ENCODE measurements at regions not wholly inside any gene's neighbourhood (a gene's known extent, or its start where the extent isn't known, plus 50 kb on each side); places are given as distances from the start of the nearest gene placed in this dataset.
A peak's percentile ranks its signal among the peaks of the same experiment; 100 is the strongest.
"Not testable (repeated sequence)": the region's sequence is repeated elsewhere in the genome, so short reads cannot be mapped to it uniquely, and the experiment has no call there.

GRCh38 chr13:101003566-101003965 is 329.0 kb upstream of the TMTC4 start:
- DNase-seq: no peak

GRCh38 chr13:100989392-100989791 is 314.8 kb upstream of the TMTC4 start:
- DNase-seq: no peak

GRCh38 chr13:100988921-100989320 is 314.3 kb upstream of the TMTC4 start:
- no peak for DNase-seq

GRCh38 chr13:100987948-100988347 is 313.4 kb upstream of the TMTC4 start:
- no peak for DNase-seq

GRCh38 chr13:100986571-100986970 is 312.0 kb upstream of the TMTC4 start:
- no peak for DNase-seq

GRCh38 chr13:100984085-100984705 is 309.6 kb upstream of the TMTC4 start:
- no peak for DNase-seq

DNA sequence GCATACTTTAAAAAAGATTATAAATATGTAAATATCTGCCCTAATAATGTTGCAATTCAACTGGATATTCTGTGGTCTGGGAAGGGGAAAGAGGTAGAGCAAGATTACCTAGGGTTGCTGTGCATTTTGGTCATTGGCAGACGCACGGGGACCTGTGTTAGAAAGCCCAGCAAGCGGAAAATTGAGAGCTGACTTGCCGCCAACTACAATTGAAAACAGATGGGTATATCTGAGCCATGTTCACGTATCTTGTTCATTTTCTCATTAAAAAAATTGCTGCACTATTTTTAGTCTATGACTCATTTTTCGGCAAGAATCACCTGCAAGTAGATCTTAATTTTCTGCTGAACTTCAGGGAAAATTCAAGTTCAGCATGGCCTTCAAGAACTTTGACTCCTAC is 308.5 kb upstream of the TMTC4 start:
- no peak for DNase-seq

DNA sequence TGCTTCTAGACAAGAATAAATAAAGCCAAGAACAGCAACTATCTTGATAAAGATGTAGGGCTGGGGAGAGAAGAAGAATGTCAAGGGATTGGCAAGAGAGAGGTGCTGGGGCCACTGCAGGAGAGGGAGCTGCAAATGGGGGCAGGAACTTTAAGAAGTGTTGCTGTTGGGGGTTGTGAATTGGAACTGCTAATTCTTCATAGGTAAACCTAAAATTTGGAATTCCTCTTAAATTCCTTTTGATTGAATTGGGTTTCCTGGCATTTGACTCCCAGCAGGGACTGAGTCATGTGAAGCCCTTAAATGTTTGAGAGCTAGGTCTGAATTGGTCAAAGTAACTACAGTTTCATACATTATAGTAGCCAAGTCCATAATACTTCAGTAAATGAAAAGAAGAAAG is 305.6 kb upstream of the TMTC4 start:
- DNase-seq: no peak

DNA sequence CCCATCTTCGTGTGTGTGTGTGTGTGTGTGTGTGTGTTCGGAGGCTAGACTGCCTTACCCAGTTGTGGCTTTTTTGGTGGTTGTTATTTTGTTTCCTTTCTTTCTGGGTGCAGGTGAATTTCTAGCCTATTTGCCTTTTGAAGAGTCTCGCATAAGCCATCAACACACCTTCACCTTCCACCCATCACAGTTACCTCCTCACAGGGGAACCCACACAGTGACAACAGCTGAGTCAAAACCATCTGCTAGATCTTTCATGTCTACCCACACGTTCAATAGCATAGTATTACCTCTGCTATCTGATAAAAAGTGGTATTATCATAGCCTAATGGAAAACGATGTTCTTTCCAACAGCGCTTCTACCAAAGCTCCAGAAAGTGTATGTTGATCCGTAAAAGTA is 303.2 kb upstream of the TMTC4 start:
- no peak for DNase-seq

- DNase-seq: no peak
These were observed 302.4 kb upstream of the TMTC4 start for GRCh38 chr13:100976993-100977392.

- DNase-seq: not testable (repeated sequence)
These were observed 301.1 kb upstream of the TMTC4 start for GRCh38 chr13:100975666-100976065.

DNA sequence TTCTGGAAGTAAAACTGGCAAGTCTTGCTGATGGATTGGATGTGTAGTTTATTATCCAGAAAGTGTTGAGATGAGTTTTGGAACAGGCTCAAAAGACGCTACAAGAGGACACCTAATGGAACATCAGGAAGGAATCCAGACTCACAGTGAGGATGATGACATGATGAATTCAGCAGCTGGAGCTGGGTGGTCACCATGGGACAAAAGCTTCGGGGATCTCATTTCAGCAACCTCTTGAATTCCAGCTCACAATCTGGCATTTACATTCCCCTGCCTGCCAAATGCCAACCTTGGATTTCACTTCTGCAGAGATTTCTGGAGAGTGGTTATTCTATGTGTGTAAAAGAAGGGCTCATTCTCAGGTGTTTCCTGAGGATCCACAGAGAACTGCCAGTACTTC is 288.0 kb upstream of the TMTC4 start:
- DNase-seq: no peak

- no peak for DNase-seq
These were observed 286.6 kb upstream of the TMTC4 start for GRCh38 chr13:100961186-100961585.

GRCh38 chr13:100958831-100959230 is 284.2 kb upstream of the TMTC4 start:
- no peak for DNase-seq

DNA sequence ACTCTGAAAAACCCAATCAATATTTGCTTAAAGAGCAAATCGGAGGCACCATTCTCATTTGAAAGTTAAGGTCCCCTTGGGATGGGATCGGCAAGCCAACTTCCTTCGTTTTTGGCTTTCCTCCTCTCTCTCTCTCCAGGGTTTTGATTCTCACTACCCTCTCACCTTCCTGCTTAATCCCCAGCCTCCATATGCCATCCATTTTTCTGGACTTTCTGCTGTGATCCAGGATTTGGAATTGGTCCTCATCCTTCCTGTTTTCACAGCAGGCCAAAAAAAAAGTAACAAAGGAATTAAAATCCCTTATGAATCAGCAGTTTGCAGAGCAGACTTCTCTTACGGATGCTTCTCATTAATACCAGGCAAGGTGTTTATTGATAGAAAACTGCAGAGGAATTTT is 283.1 kb upstream of the TMTC4 start:
- no peak for DNase-seq

DNA sequence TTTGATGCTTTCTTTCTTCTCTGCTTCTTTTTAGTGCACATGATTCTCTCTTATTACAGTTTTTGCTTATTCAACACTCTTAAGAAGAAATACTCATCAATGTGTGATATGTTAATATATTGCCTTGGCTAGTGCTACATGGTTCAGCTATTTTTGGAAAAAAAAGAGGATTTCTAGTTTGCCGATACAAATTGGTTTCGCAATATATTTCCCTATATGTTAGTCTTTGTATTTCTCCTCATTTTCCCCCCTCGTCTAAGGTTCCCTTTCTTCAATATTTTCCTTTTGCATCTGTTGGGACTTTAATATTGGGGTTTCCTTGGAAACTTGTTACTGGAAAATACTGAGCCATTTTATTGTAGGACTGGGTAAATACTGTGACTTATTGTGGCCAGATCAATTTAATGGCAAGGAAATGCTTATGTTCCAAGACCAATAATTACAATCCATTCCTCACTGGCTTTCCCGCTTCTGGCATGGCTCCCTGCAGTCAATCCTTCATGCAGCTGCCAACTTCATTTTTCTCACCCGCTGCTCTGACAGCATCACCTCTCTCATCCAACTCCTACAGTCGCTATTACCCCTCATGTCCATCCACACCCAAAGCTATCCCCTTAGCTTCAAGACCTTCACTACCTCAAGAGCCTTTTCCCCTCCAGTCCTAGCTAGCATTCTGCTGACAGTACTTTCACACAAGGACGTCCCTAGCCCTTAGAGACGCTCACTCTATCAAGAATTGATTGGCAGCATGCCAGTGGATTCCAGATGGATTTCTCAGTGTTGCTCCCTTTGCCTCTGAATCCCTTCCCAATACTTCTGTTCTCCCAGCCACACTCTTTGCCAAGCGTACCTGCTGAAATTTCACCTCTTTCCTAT is 280.1 kb upstream of the TMTC4 start:
- peak; percentile 62 for DNase-seq

DNA sequence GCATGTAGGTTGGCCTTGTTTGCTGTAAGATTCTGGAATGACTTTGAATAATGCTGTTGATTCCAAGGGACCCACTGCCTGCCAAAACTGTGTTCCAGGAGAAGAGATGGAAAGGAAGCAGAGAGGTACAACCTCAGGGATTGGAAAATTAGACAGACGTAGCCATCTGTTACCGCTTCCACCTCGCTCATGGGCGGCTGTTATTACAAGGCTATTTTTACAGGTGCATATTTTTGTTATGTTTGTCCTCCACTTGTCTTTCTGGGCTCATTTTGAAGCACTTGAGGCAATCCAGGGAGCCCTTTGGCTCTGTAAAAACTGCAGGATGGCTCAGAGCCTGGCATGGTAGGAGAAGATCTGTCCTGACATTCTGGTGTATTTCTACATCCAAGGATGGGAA is 276.4 kb upstream of the TMTC4 start:
- no peak for DNase-seq

GRCh38 chr13:100948937-100949336 is 274.3 kb upstream of the TMTC4 start:
- not testable (repeated sequence) for DNase-seq

DNA sequence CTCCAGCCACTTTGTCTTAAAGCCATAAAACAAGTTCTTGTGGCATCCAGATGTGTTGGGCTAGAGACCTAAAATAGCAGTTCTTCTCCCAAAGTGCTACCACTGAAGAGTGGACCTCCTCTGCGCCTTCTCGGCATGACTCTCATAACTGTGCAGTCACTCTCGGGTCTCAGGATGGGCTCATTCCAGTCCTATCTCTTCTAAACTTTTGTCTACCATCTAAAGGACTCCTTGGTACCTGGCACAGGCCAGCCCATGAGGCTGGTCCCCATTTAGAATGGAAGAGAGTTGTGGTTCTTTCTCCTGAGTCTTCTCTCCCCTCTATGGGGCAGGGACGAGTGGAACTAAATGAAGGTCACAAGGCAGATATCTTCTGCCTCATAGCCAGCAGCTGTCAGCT is 272.0 kb upstream of the TMTC4 start:
- DNase-seq: no peak

DNA sequence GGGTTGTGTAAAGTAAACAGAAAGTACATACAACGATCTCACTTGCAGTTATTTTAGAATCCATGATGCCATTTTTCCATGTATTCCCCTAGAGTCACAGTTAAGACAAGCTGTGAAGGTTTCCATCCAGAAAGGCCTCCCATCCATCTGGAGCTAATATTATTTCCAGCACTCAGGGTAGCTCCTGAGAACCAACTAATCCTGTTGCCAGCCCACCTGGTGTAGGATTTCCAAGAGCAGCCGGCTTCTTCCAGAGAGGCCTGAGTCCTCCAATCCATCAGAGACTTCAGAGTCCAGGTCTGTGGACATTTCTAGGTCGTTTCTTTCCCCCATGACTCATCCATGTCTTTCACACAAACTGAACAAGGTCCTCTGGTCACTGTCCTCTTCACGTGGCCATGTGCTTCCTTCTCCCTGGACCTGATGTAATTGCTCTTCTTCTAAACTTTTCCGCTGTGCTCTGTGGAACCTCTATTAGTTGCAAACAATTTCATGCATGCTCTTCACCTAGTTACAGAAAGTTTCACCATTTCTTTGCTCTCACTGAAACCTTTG is 270.3 kb upstream of the TMTC4 start:
- DNase-seq: no peak

DNA sequence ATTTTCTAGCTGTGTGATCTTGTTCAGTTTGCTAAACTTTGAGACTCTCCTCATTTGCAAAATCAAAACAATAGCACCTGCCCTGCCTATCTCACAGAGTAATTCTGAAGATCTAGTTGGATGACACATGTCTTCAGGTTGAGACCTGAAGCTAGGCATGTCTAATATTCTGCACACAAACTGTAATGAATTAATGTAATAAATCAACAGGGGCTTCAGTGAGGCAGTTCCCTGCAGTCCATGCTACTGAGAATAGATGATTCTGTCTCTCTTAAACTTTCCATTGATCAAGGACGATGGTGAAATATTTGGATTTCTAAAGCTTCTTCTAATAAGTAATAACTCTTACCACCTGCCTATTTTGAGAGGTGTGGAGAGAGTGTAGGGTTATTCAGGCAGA is 268.1 kb upstream of the TMTC4 start:
- no peak for DNase-seq

DNA sequence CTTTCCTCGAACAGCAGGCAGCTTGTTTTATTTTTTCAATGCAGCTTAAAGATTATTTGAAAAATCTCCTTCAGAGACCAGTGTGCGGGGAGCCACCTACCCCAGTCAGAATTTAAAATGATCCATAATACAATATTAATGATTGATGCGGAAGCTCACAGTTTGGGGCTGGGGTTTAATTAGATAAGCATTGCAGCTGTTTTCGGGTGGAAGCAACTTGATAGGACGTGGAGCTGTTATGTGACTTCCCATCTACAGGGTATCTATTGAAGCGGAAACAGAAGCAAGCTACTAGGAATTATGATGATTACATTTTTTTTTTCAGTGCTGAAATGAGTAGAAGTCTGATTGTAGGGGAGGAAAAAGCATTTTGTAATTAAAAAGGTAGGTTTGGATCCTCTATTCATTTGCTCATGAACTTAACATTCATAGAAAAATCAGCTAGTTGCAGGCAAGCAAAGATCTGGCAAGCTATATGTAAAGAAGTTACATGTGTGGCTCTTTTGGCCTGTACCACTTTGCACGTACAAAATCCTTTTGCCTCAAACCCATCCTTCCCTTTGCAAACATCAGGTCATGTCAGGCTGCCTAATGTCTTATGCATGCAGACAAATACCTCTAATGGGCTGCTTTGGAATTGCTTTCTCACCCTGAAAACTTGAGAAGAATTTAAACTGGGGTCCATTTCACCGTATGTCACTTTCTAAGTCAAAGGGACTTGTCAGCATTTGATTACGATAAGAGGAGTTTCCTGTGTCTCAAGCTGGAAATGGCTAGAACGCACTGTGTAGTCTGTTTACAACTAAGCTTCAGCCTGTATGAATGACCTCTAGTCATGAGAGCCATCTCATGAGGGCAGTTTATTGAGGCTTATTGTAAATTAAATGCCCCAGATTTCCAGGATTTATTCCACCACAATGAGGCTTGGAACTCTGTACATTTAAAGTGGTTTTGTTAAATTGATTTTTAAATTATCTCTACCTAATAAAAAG is 267.1 kb upstream of the TMTC4 start:
- DNase-seq: no peak

DNA sequence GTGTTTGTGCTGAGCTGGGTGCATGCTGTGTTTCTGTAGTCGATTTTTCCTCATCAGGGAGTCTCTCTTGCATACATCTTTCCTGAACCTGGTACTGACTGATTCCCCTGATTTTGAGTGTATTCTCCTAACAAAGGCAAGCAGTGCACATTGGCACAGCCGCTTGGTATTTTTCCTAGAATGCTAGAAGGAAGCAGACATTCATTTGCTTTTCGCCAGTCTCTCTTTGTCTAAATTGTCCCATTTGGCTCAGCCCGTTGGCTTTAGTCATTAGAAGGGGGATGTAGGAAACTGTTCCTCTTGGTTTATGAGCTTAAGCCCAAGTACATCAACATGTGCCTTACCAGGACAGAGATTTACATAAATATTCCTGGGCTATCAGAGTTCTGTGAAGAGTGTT is 266.1 kb upstream of the TMTC4 start:
- no peak for DNase-seq
